ENCODE measurements at regions not wholly inside any gene's neighbourhood (a gene's known extent, or its start where the extent isn't known, plus 50 kb on each side); places are given as distances from the start of the nearest gene placed in this dataset.
A peak's percentile ranks its signal among the peaks of the same experiment; 100 is the strongest.

DNA sequence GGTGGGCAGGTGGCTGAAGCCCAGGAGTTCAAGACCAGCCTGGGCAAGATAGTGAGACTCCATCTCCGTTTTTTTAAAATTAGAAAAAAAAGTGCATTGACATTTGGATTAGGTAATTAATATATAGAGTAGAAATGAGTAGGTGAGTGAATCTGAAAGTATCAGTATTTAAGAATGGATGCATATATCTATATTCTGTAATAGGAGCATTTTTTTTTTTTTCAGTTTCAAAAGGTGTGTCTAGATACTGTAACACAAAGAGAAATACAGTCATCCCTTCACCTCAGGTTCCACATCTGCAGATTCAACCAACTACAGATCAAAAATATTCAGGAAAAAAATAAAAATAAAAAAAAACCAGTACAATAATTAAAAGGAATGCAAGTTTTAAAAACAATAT, 50.8 kb downstream of the RBM27 start:
- Histone ChIP-seq H3K27ac (ENCODE audit: low read length) (no peak overlapping the region), H3K9ac (ENCODE audit: low read length) (no peak overlapping the region), H3K4me3 (ENCODE audit: low read length) (no peak overlapping the region), H3K9me3 (ENCODE audit: insufficient read depth, low read length) (no peaks in the 10 kb centered on the region), H3K27me3 (ENCODE audit: low read depth, low read length) (no peaks in the 10 kb centered on the region), H3K79me2 (ENCODE audit: low read length) (0 out of 2 replicates have a peak, but pooled peaks cover 3% of the 10 kb centered on the region), H3K36me3 (replicated peaks; ENCODE audit: low read depth, low read length) (peaks cover 24% of the 10 kb centered on the region), H4K20me1 (ENCODE audit: insufficient read depth, low read length) (peaks cover 25% of the 10 kb centered on the region; the same call in 1 of the 2 replicates), H2AFZ (ENCODE audit: low read depth, low read length) (no peak overlapping the region), H3K4me2 (ENCODE audit: low read length) (no peak overlapping the region), H3K4me1 (ENCODE audit: low read length) (peaks cover 30% of the 10 kb centered on the region)
- TF ChIP-seq, protein P1, sequence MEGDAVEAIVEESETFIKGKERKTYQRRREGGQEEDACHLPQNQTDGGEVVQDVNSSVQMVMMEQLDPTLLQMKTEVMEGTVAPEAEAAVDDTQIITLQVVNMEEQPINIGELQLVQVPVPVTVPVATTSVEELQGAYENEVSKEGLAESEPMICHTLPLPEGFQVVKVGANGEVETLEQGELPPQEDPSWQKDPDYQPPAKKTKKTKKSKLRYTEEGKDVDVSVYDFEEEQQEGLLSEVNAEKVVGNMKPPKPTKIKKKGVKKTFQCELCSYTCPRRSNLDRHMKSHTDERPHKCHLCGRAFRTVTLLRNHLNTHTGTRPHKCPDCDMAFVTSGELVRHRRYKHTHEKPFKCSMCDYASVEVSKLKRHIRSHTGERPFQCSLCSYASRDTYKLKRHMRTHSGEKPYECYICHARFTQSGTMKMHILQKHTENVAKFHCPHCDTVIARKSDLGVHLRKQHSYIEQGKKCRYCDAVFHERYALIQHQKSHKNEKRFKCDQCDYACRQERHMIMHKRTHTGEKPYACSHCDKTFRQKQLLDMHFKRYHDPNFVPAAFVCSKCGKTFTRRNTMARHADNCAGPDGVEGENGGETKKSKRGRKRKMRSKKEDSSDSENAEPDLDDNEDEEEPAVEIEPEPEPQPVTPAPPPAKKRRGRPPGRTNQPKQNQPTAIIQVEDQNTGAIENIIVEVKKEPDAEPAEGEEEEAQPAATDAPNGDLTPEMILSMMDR (IDR thresholded peaks at IDR 0.05; ENCODE audit: low read depth, low read length), result no peak
- TF ChIP-seq EZH2phosphoT487 (IDR thresholded peaks at IDR 0.05; ENCODE audit: low read depth), result no peak

DNA sequence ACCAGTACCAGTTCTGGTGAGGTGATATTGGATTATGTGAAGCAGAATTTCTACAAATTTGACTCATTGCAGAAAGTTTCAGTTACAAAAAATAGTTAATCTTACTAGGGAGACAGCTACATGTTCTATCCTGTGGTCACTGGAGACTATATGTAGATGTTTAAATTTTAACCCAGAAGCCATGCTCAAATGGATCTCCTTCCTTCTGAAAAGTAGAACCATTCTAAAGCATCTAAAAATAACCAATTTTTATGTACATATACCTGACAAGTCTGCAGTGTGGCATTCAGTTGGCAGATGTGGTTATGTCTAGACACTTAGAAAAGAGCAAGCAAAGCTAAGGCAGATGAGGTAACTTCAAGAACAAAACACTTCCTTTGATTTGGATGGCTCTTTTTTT, 65.5 kb upstream of the POU4F3 start:
- H3K27me3 ChIP-seq (ENCODE audit: low read depth, low read length), result no peaks in the 10 kb centered on the region
- H3K9me3 ChIP-seq (ENCODE audit: insufficient read depth, low read length), result no peaks in the 10 kb centered on the region
- peak overlapping the region; percentile 36 for H3K27ac ChIP-seq (ENCODE audit: low read length)
- no peak overlapping the region for H2AFZ ChIP-seq (ENCODE audit: low read depth, low read length)
- no peak for TF ChIP-seq EZH2phosphoT487 (IDR thresholded peaks at IDR 0.05; ENCODE audit: low read depth)
- TF ChIP-seq, protein P1 (IDR thresholded peaks at IDR 0.05; ENCODE audit: low read depth, low read length), result no peak
- no peaks in the 10 kb centered on the region for H3K79me2 ChIP-seq (ENCODE audit: low read length)
- no peaks in the 10 kb centered on the region for H4K20me1 ChIP-seq (ENCODE audit: insufficient read depth, low read length)
- H3K36me3 ChIP-seq (replicated peaks; ENCODE audit: low read depth, low read length), result peaks cover 12% of the 10 kb centered on the region
- no peak overlapping the region for H3K4me3 ChIP-seq (ENCODE audit: low read length)
- no peak overlapping the region for H3K4me2 ChIP-seq (ENCODE audit: low read length)
- H3K4me1 ChIP-seq (ENCODE audit: low read length), result peaks cover 18% of the 10 kb centered on the region
- no peak overlapping the region for H3K9ac ChIP-seq (ENCODE audit: low read length)

DNA sequence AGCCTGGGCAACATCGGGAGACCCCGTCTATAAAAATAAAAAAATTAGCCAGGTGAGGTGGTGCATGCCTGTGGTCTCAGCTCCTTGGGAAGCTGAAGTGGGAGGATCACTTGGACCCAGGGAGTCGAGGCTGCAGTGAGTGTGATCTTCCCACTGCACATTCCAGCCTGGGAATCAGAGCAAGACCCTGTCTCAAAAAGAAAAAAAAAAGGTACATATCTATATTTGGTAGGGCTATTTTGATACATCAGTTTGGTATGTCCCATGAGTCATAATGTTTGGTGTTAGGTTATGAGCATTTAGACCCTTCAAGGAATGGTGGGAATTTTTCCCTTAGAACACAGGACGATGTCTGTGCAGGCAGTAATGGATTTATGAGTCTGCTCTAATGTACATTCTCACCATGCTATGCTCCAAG, 55.3 kb upstream of the POU4F3 start:
- Histone ChIP-seq H3K79me2 (ENCODE audit: low read length) (no peaks in the 10 kb centered on the region), H3K27ac (ENCODE audit: low read length) (no peak overlapping the region), H3K4me3 (ENCODE audit: low read length) (no peak overlapping the region), H2AFZ (ENCODE audit: low read depth, low read length) (no peak overlapping the region), H3K9ac (ENCODE audit: low read length) (no peak overlapping the region), H4K20me1 (ENCODE audit: insufficient read depth, low read length) (no peaks in the 10 kb centered on the region), H3K9me3 (ENCODE audit: insufficient read depth, low read length) (no peaks in the 10 kb centered on the region), H3K4me1 (ENCODE audit: low read length) (no peaks in the 10 kb centered on the region), H3K27me3 (ENCODE audit: low read depth, low read length) (no peaks in the 10 kb centered on the region), H3K4me2 (ENCODE audit: low read length) (no peak overlapping the region), H3K36me3 (replicated peaks; ENCODE audit: low read depth, low read length) (peaks cover 4% of the 10 kb centered on the region)
- TF ChIP-seq EZH2phosphoT487 (IDR thresholded peaks at IDR 0.05; ENCODE audit: low read depth), result no peak
- TF ChIP-seq, protein P1 (IDR thresholded peaks at IDR 0.05; ENCODE audit: low read depth, low read length), result no peak

GRCh38 chr5:146284016-146284415, 54.6 kb upstream of the POU4F3 start:
- Histone ChIP-seq H2AFZ (ENCODE audit: low read depth, low read length) (no peak overlapping the region), H3K36me3 (replicated peaks; ENCODE audit: low read depth, low read length) (peaks cover 4% of the 10 kb centered on the region), H3K9ac (ENCODE audit: low read length) (no peak overlapping the region), H3K27me3 (ENCODE audit: low read depth, low read length) (no peaks in the 10 kb centered on the region), H3K79me2 (ENCODE audit: low read length) (no peaks in the 10 kb centered on the region), H3K27ac (ENCODE audit: low read length) (no peak overlapping the region), H3K4me3 (ENCODE audit: low read length) (no peak overlapping the region), H3K9me3 (ENCODE audit: insufficient read depth, low read length) (no peaks in the 10 kb centered on the region), H3K4me1 (ENCODE audit: low read length) (no peaks in the 10 kb centered on the region), H4K20me1 (ENCODE audit: insufficient read depth, low read length) (no peaks in the 10 kb centered on the region), H3K4me2 (ENCODE audit: low read length) (no peak overlapping the region)
- no peak for TF ChIP-seq EZH2phosphoT487 (IDR thresholded peaks at IDR 0.05; ENCODE audit: low read depth)
- TF ChIP-seq, protein P1 (IDR thresholded peaks at IDR 0.05; ENCODE audit: low read depth, low read length), result no peak

Measured in OCI-LY3 (cell line).